Hepatocyte (in vitro differentiated cells): ENCODE measurements at regions not wholly inside any gene's neighbourhood (a gene's known extent, or its start where the extent isn't known, plus 50 kb on each side); places are given as distances from the start of the nearest gene placed in this dataset.

ENCODE experiments used
- CTCF ChIP-seq: fragments of 200-600 bp; sonication (generic); IDR thresholded peaks from 2 replicates; pipeline ENCODE4 v1.5.1; 2016; ENCODE audit warnings: antibody characterized with exemption, mild to moderate bottlenecking; ENCODE audit not compliant: poor library complexity
- EZH2 ChIP-seq: fragments of 200-600 bp; sonication (generic); IDR thresholded peaks from 2 replicates; pipeline ENCODE4 v1.6.1; 2016; ENCODE audit warnings: antibody characterized with exemption, mild to moderate bottlenecking, borderline replicate concordance
- EZH2phosphoT487 ChIP-seq: fragments of 200-600 bp; sonication (generic); IDR thresholded peaks from one replicate; pipeline ENCODE4 v1.6.1; 2018; ENCODE audit warnings: antibody characterized with exemption, mild to moderate bottlenecking, low read depth, moderate library complexity; ENCODE audit not compliant: unreplicated experiment, severe bottlenecking

GRCh38 chr21:18907076-18907475 is 503.5 kb upstream of the TMPRSS15 start:
- no peak for TF ChIP-seq CTCF
- TF ChIP-seq EZH2 = no peak
- TF ChIP-seq EZH2phosphoT487 = no peak
